ENCODE measurements at regions not wholly inside any gene's neighbourhood (a gene's known extent, or its start where the extent isn't known, plus 50 kb on each side); places are given as distances from the start of the nearest gene placed in this dataset.
"Not testable (repeated sequence)": the region's sequence is repeated elsewhere in the genome, so short reads cannot be mapped to it uniquely, and the experiment has no call there.

DNA sequence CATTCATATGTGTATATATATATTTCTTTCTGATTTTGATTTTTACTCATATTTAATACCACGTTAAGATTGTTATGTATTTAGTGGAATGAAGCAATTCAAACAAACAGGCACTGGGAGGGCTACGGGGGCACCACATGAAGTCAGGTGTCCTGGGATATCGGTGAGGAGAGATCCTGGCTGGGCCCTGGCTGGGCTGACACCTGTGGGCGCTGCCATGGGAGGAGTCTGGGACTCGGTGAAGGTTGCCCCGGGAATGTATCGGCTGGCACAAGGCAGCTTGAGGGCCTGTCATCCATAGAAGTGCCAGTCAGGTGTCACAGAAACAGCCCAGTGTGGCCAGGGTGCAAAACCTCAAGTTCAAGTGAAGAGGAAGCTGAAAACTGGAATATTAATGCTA is 766.9 kb upstream of the ARPP21 start:
- no peak for DNase-seq (ENCODE audit: low read depth in 2 of 2)

DNA sequence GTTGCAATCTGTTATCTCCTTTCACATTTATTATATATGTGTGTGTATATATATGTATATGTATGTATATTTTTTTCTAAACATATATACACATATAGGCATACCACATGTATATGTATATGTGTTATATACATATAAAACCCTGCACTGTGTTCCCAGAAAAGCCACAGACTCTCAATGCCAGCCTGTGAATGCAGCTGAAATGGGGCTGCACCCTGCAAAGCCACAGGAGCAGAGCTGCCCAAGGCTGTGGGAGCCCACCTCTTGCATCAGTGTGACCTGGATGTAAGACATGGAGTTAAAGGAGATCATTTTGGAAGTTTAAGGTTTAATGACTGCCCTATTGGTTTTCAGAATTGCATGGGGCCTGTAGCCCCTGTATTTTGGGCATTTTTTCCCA is 762.3 kb upstream of the ARPP21 start:
- no peak for DNase-seq (ENCODE audit: low read depth in 2 of 2)

DNA sequence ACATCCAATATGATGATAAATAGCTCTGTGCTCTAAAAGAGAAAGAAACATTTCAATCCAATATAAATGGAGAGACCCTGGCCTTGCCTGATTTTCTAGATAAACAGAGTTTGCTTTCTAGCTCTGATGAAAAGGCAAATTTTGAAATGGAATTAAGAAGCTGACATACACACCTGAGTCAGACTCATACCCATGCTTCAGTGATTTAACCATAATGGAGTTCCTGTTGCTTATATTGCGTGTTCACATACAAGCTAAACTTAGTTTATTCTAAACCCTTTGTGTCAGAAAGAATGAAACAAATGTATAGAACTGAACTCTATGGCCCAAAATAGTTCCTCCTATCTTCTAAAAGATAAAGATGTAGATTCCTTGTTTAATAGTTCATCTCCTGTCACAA is 760.8 kb upstream of the ARPP21 start:
- no peak for DNase-seq (ENCODE audit: low read depth in 2 of 2)

DNA sequence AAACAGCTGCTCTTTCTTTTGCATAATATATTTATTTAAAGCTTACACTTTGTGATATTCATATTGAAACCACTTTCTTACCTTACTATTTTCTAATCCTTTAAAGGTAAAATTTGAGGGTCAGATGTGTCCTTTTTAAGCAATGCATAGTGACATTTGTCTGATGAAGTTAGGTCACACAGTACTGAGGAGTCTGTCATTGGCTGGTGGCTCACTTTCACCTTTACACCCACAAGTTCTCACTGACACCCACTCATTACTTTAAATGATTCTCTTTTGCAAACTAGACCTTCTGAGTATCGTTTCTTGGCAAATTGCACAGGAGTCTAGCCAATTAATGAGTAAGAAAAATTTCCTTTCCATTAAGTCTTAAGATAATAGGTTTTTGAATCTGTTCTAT is 758.3 kb upstream of the ARPP21 start:
- no peak for DNase-seq (ENCODE audit: low read depth in 2 of 2)

DNA sequence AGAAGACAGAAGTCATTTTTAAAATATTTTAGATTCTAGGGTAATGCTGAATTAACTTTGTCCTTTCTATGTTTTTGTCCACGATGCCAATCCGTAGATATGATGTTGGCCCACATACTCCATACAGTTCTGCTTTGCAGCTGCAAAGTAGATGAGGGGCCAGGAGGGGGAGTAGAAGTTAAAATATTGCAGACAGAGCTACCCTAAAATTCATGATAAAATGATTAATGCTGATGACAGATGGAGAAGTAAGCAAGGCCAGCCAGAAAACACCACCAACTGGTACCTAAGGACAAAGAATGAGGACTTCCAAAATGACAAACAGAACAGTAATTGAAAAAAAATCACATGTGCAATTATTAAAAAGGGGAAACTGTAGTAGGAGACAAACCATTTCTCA is 756.6 kb upstream of the ARPP21 start:
- DNase-seq (ENCODE audit: low read depth in 2 of 2): no peak

DNA sequence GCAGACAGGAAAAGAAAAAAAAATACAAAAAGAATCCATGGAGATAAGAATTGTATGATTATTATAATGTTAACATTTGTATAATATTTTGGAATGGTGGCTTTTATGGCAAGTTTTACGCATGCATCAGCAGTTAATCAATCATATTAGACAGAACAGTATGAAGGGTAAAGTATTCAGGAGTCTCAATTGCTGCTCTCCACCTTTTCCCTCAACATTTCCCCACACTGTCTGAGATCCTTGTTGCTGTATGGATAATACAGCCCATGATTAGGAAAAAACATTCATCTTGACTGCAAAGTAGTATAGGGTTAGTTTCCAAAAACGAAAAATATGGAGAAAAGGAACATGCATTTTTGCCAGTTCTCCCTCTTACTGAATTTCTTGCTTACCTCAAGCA is 755.3 kb upstream of the ARPP21 start:
- no peak for DNase-seq (ENCODE audit: low read depth in 2 of 2)

DNA sequence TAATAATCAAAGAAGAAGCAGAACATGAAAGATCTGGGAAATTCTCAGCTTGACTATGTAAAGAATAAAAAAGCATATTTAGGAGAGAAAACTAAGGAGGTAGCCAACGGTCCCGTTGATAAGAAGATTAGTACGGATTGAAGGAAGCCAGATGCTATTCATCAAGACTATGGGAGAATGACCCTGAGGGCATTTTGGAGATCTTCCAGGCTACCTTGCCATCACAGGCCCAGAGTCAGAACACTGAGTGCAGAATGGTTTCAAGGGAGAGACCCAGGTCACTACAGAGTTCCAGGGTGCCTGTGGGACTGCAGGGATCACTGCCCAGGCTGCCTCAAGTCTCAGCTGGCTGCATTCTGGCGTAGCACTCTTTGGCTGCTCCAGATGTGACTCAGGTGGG is 752.9 kb upstream of the ARPP21 start:
- no peak for DNase-seq (ENCODE audit: low read depth in 2 of 2)

DNA sequence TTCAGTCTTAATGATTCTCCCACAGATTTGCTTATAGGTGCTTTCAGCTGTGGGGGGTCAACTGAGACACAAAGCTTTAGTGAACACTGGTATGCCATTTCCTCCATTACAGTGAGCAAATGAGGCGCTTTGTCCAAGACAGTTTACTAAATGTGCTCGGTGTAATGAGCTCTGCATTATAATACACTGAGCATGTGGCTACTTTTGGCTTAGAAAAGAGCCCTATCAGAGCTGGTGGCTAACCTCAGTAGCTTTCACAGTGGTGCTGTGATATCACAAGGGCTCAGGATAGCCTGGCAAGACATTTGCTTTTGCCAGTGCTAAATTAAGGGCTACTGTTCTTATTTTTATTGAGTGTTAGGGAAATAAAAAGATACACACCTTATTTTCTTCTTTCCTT is 749.7 kb upstream of the ARPP21 start:
- no peak for DNase-seq (ENCODE audit: low read depth in 2 of 2)

DNA sequence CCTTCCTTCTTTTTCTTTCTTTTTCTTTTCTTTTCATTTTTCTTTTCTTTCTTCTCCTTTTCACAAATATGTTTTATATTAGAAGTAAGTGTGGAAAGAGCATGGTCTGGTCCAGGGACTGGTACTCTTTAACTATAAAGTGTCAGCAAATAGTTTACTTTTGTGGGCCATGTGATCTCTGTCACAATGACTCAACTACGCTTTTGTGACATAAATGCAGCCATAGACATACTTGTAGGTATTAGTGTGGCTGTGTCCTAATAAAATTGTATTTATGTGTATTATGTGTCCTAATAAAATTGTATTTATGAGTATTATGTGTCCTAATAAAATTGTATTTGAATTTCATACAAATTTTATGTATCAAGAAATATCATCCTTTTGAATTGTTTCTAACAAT is 749.1 kb upstream of the ARPP21 start:
- no peak for DNase-seq (ENCODE audit: low read depth in 2 of 2)

DNA sequence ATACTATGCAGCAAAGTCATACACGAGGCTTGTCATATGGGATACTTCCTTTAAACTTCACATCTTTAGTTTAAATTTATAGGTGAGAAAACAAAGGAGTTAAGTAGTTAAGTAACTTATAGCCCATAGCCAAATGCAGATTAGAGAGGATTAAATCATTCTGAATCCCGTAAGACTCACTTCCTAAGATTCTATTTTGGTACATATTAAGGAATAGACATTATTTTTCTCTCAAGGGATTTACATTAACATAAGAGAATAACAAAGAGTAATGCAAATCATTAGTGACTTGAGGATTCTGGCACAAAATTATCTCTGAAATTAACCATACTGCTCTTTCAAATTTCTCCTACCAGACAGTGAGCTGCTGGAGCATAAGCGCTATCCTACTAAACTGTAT is 747.4 kb upstream of the ARPP21 start:
- DNase-seq (ENCODE audit: low read depth in 2 of 2): no peak

DNA sequence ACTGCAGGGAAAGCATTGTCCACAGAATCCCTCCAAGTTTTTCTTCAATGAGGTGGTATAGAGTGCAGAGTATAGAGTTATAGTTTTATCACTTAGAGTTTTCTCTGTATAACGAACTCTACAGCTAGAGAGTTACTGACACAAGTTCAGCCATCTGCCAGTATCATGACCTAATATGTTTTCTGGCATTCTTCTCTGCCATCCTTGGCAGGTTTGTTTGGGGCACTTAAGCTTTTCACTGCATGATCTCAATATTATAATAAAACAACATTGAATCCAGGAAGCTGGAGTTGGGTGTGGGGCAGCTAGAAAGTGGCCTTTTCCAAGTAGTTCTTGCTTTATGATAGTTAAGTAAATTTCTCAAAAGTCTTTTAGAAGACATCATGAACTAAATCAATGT is 743.5 kb upstream of the ARPP21 start:
- DNase-seq (ENCODE audit: low read depth in 2 of 2): no peak

DNA sequence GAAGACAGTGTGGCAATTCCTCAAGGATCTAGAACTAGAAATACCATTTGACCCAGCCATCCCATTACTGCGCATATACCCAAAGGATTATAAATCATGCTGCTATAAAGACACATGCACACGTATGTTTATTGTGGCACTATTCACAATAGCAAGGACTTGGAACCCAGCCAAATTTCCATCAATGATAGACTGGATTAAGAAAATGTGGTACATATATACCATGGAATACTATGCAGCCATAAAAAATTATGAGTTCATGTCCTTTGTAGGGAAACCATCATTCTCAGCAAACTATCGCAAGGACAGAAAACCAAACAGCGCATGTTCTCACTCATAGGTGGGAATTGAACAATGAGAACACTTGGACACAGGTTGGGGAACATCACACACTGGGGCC is 729.6 kb upstream of the ARPP21 start:
- DNase-seq (ENCODE audit: low read depth in 2 of 2): not testable (repeated sequence)

DNA sequence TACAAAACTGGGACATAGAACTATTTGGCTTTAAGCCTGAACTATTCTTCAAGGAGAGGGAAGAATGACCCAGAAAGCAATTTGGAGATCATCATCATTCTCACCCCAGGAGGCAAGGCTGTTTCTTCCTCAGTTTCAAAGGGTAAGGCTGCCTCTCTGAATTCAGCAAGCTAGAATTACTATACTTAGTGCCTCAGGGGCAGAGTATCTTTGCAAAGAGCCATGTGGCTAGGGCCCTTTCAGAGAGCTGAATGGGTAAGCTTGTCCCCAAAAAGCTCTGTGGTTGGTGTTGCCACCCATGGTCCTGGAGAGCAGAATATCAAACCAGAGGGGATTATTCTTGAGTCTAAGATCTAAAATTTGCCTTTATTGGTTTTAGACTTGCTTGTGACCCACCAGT is 720.3 kb upstream of the ARPP21 start:
- DNase-seq (ENCODE audit: low read depth in 2 of 2): no peak

DNA sequence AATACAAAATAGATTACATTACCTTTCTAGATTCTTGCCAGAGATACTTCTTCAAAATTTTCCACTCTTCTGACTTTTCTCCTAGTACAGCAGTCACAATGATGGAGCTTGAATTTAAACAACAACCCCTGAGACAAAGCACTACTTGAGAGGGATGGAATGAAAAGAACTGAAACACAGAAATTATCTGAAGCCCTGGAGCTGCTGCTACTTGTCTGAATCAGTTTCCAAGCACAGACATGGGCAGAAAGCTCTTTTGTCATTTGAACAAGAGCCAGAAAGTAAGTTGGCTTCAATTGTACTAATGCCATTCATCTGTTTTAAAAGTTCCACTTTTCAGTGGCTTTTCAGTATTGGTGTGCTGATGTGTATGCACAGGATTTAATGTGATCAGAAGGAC is 718.5 kb upstream of the ARPP21 start:
- no peak for DNase-seq (ENCODE audit: low read depth in 2 of 2)

DNA sequence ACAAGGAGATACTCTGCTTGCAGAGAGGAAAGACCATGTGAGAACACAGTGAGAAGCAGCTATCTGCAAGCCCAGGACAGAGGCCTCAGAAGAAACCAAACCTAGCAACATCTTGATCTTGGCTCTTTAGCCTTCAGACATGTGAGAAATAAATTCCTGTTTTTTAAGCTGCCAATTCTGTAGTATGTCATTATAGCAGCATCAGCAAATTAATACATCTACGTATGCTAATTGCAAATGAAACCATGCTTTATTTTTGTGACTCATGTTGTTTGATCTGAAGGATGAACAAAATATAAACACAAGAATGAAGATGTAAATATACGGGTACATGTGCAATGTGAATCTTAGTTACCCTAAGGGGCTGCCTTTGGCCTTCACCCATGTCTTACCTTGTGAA is 714.4 kb upstream of the ARPP21 start:
- no peak for DNase-seq (ENCODE audit: low read depth in 2 of 2)

DNA sequence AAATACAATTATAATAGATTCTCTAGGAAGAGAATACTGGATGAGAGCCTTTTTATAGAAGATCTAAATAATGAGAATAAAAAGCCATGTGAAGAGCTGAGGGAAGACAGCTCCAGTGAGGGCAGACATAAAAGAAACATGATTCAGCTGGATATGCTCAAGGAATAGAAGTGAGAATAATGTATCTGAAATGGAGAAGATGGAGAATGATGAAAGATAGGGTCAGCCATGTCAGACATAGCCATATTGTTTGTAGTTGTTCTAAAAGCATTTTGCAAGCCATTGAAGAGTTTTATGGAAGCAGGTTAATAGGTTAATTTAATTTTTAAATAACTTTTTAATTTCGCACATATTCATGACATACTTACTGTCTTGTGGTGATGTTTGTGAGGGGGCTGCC is 713.5 kb upstream of the ARPP21 start:
- DNase-seq (ENCODE audit: low read depth in 2 of 2): no peak

DNA sequence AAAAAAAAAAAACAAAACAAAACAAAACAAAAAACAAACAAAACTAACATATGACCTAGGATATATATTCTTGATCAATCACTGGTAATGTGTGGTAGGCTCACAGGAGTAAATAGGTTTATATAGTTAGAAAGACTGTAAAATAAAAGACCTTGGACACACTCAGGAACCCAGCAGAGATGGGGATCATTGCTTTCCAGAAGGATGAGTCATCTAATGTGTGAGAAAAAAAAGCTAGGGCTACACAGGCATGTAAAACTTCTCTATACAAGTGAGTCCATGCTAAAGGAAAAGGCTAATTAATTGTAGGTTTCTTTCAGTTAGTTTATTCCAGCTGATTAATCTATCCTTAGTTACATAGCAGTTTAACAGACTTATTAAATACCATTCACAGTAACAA is 710.3 kb upstream of the ARPP21 start:
- no peak for DNase-seq (ENCODE audit: low read depth in 2 of 2)

DNA sequence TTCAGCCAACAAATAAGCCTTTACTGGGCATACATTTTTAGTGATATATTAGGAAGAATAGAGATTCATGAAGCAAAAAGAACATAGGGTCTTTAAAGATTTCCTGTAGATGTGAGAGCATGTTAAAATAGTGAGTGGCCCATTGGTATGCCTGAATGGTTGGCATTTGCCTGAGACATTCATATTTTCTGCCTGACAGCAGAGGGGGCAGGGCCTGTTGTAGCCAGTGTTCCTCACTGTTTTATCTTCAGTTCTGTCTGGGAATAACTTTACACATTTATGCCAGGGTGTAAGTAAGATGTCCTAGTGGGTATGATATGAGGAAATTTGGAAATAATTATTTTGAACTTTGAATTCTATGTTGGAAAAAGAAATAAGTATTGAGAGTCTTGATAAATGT is 704.7 kb upstream of the ARPP21 start:
- no peak for DNase-seq (ENCODE audit: low read depth in 2 of 2)

DNA sequence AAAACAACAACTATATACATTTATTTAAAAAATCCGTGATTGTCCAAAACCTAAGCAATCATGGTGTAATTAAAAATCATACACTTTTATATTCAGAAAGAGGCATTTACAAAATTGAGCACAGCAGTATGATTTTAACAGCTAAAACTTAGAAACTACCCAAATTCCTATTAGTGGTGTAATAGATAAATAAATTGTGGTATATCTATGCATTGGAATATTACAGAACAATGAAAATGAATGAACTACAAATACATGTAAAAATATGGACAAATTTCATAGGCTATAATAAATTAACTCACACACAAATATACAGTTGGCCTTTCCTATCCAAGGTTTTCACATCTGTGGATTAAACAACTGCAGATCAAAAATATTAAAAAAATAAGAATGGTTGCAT is 700.5 kb upstream of the ARPP21 start:
- DNase-seq (ENCODE audit: low read depth in 2 of 2): no peak

DNA sequence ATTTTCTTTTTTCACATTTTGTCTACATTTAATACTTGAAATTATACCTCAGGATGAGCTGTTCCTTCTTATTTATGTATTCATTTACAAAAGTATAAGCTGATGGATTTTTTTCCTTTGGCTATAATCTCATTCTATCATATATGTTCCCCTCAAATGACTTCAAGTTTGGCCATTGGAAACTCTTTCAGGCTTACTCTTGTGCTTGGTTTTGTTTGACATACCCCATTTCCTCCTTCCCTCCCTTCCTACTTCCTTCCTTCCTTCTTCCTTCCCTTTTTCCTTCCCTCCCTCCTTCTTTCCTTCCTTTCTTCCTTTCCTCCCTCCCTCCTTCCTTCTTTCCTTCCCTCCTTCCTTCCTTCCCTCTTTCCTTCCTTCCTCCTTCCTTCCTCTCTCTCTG is 697.1 kb upstream of the ARPP21 start:
- no peak for DNase-seq (ENCODE audit: low read depth in 2 of 2)

DNA sequence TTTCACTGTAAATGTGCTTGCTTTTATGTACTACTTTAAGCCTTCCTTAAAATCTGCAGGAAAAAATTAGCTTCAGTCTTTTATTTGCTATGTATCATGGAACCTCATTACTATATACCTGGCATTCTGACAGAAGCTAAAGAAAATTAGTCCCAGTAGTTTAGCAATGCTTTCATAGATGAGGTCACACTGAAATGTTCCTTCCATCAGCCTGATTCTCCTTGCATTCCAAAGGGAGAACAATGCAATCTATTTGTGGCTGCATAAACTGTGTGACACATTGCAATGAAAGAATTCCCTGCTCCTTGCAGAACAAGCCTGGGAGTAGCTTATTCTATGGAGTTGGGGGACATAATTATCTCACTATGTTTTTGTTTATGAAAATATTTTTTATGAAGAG is 691.5 kb upstream of the ARPP21 start:
- no peak for DNase-seq (ENCODE audit: low read depth in 2 of 2)

DNA sequence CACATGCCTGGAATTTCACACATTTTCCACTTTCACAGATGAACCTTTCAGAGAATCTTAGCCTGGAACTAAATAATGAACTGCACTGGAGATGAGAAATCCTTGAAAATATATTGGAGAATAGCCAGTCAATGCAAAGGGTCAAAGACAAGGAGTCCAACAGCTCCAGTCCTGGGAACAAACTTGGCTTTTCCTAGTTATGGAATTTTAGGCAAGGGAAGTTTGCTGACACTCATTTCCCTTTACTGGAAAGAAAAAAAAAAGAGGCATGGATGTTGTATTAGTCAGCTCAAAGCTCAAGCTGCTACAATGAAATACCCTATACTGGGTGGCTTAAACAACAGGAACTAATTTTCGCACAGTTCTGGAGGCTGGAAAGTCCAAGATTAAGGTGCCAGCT is 690.8 kb upstream of the ARPP21 start:
- no peak for DNase-seq (ENCODE audit: low read depth in 2 of 2)

DNA sequence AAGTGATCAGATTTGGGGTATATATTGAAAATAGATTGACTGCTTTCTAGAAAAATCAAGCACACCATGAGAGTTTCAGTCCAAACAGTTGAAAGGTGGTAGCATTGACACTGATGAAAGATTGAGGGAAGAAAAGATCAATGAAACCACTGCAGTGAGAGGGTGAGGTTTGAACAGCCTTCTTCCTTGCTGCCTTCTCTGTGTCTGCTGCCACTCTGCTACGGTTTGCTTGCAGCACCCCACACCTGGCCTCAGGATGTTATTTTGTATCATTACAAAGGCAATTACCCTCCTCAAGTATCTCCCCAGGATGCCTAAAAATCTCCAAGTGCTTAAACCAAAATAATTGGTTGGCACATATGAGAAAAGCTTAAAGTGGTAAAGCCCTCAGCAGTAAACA is 683.6 kb upstream of the ARPP21 start:
- no peak for DNase-seq (ENCODE audit: low read depth in 2 of 2)

DNA sequence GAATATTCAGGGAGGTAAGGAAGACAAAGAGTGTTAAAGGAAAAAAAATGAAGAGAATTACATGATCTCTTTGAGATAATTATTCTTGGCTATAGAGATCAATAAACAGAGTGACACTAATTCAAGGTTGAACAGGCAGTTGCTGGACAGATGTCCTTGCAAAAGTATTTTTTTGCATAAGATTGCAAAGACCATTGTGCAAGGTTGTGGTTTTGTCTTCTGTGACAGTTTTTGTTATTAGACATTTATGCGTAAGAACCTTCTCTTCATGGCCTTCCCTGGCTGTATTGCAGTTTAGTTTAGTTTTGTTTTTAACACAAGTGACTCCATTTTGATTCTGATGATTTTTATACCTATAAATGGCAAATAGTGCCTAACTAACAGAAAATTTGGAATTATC is 682.8 kb upstream of the ARPP21 start:
- no peak for DNase-seq (ENCODE audit: low read depth in 2 of 2)

DNA sequence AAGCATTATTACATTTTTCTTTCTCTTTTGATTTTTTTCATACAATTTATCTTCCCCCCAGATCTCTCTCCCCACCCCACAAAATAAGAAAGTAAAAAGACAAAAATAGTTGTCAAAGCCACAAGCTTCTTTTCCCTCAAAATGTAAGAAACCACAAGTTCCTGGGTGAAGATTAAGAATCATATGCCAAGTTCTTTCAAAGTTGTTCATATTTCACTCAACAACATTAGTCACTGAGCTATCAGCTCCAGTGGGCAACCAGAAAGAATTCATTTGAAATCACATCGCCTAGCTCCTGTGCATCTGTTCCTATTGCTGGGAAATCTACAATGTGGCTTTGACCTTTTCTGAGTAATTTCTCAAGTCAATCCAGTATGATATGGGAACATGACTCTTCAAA is 681.6 kb upstream of the ARPP21 start:
- no peak for DNase-seq (ENCODE audit: low read depth in 2 of 2)
